Right atrium auricular region (tissue), 2 donors: ENCODE measurements at regions not wholly inside any gene's neighbourhood (a gene's known extent, or its start where the extent isn't known, plus 50 kb on each side); places are given as distances from the start of the nearest gene placed in this dataset.

Experiments
- DNase-seq: peaks from one replicate; pipeline ENCODE4 v3.0.0-alpha.2; 2019; ENCODE audit warnings: low spot score
- H3K27ac ChIP-seq, 2 donors: fragments of 200-600 bp; sonication (generic); 1 replicate in 1 of 2; 2 replicates in 1 of 2; pipeline ENCODE4 v1.5.1; 2016 to 2019
- H3K27me3 ChIP-seq, 2 donors: fragments of 200-600 bp; sonication (generic); one replicate each; pipeline versions ENCODE4 v1.5.1 to v1.6.0; 2017 to 2019
- H3K36me3 ChIP-seq: fragments of 200-600 bp; sonication (generic); one replicate; pipeline ENCODE4 v1.5.1; 2016
- H3K4me1 ChIP-seq, 2 donors: fragments of 200-600 bp; sonication (generic); one replicate each; pipeline versions ENCODE4 v1.5.1 to v1.6.0; 2017 to 2019
- H3K4me3 ChIP-seq, 2 donors: fragments of 200-600 bp; sonication (generic); 1 replicate in 1 of 2; 2 replicates in 1 of 2; pipeline ENCODE4 v1.5.1; 2017 to 2019; ENCODE audit warnings: mild to moderate bottlenecking in 1 of 2, moderate library complexity in 1 of 2
- H3K9me3 ChIP-seq, 2 donors: fragments of 200-600 bp; sonication (generic); one replicate each; pipeline ENCODE4 v1.5.1; 2019
- CTCF ChIP-seq, 2 donors: fragments of 200-600 bp; sonication (generic); IDR thresholded peaks; one replicate each; pipeline ENCODE4 v1.5.1; 2019; ENCODE audit warnings: antibody characterized with exemption in 2 of 2

GRCh38 chr5:135651156-135651555 lies 72.4 kb upstream of the CXCL14 start:
- Histone ChIP-seq H3K36me3 (no peaks in the 10 kb centered on the region), H3K27ac (no peak overlapping the region), H3K4me3 (no peak overlapping the region), H3K9me3 (no peaks in the 10 kb centered on the region), H3K27me3 (no peaks in the 10 kb centered on the region), H3K4me1 (no peaks in the 10 kb centered on the region)
- TF ChIP-seq CTCF (IDR thresholded peaks at IDR 0.05) = no peak
- no peak for DNase-seq

- Histone ChIP-seq H3K27me3 (no peaks in the 10 kb centered on the region), H3K9me3 (no peaks in the 10 kb centered on the region), H3K4me1 (no peaks in the 10 kb centered on the region), H3K27ac (no peak overlapping the region), H3K36me3 (no peaks in the 10 kb centered on the region), H3K4me3 (no peak overlapping the region)
- no peak for DNase-seq
- no peak for TF ChIP-seq CTCF (IDR thresholded peaks at IDR 0.05)
These were observed 71.3 kb upstream of the CXCL14 start for GRCh38 chr5:135650081-135650480.

- Histone ChIP-seq H3K27me3 (no peaks in the 10 kb centered on the region), H3K27ac (no peak overlapping the region), H3K9me3 (no peaks in the 10 kb centered on the region), H3K4me1 (no peaks in the 10 kb centered on the region), H3K36me3 (no peaks in the 10 kb centered on the region), H3K4me3 (no peak overlapping the region)
- no peak for DNase-seq
- TF ChIP-seq CTCF (IDR thresholded peaks at IDR 0.05) = no peak
These were observed 70.6 kb upstream of the CXCL14 start for GRCh38 chr5:135649435-135649834.

GRCh38 chr5:135648116-135648515 lies 69.3 kb upstream of the CXCL14 start:
- H3K36me3 ChIP-seq = no peaks in the 10 kb centered on the region
- no peaks in the 10 kb centered on the region for H3K27me3 ChIP-seq
- no peak overlapping the region for H3K27ac ChIP-seq
- no peak overlapping the region for H3K4me3 ChIP-seq
- no peak for DNase-seq
- no peaks in the 10 kb centered on the region for H3K4me1 ChIP-seq
- H3K9me3 ChIP-seq = no peaks in the 10 kb centered on the region
- no peak for TF ChIP-seq CTCF (IDR thresholded peaks at IDR 0.05)

GRCh38 chr5:135645336-135646180 lies 66.8 kb upstream of the CXCL14 start:
- Histone ChIP-seq H3K4me1 (no peaks in the 10 kb centered on the region), H3K27ac (no peak overlapping the region), H3K9me3 (no peaks in the 10 kb centered on the region), H3K27me3 (no peaks in the 10 kb centered on the region), H3K36me3 (no peaks in the 10 kb centered on the region), H3K4me3 (no peak overlapping the region)
- TF ChIP-seq CTCF (IDR thresholded peaks at IDR 0.05) = no peak
- DNase-seq = no peak

- no peak for DNase-seq
- no peak for TF ChIP-seq CTCF (IDR thresholded peaks at IDR 0.05)
- Histone ChIP-seq H3K27me3 (no peaks in the 10 kb centered on the region), H3K9me3 (no peaks in the 10 kb centered on the region), H3K4me1 (no peaks in the 10 kb centered on the region), H3K36me3 (no peaks in the 10 kb centered on the region), H3K27ac (no peak overlapping the region), H3K4me3 (no peak overlapping the region)
These were observed 66.0 kb upstream of the CXCL14 start for GRCh38 chr5:135644816-135645215.
